ENCODE measurements at regions not wholly inside any gene's neighbourhood (a gene's known extent, or its start where the extent isn't known, plus 50 kb on each side); places are given as distances from the start of the nearest gene placed in this dataset.

GRCh38 chr6:133583907-133584427 is 304.9 kb upstream of the TCF21 start:
- DNase-seq (ENCODE audit: low read depth, low spot score): no peak

DNA sequence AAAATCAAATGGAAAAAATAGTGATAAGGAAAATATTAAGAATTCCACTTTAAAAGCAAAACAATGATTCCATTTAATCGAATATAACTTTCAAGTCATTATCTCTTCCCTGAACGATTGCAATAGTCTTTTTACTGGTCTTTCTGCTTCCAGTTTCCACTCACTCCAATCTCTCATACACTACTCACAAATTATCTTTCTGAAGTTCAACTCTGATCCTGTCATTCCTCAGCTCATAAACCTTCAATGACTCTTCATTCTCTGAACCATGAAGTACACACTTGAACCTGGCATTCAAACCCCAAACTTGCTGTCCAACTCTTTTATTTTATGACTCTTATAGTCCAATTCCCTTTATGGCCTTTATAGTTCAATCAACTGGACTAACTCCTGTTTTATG is 304.1 kb upstream of the TCF21 start:
- DNase-seq (ENCODE audit: low read depth, low spot score): no peak

DNA sequence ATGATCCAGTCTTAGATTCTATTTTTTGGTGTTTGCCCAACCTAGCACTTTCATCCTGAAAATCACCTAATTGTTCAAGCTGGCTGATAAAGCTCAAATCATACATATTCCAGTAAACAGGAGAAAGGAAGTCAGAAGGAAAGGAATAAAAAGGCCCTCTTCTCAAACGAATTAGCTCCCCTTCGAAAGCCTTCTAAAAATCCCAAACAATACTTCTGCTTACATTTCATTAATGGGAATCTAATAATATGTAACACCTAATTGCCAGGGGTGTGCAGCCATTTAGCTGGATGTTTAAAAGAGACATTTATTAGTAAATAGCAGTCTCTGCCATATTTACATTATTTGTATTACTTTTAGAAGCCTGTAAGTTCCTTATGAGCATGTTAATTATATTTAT is 302.9 kb upstream of the TCF21 start:
- no peak for DNase-seq (ENCODE audit: low read depth, low spot score)

DNA sequence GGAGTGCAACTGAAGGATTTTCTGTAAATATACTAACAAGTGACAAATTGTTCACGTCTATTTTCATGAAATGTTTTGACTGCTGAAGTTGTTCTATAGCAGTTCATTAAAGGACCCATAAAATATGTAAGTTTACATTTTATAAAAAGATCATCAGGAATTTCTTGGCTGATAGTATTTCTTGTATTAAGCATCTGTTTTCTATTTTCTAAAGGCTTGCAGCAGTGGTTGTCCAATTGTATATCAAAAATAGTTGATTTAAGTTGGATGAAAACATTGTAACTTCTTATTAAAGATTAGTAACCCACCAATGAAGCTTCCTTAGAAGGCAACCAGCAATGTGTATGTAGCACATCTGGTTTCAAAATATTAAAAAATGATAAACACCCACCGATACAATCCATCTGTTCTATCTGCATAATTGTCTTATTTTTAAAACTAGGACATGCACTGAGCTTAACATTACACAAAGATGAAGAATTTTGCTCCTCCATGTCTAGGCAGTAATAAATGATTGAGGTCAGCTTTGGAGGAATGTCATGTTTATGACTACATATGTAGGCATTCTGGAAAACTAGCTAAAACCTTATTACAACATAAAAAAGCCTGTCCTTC is 301.3 kb upstream of the TCF21 start:
- DNase-seq (ENCODE audit: low read depth, low spot score): peak; percentile 18

DNA sequence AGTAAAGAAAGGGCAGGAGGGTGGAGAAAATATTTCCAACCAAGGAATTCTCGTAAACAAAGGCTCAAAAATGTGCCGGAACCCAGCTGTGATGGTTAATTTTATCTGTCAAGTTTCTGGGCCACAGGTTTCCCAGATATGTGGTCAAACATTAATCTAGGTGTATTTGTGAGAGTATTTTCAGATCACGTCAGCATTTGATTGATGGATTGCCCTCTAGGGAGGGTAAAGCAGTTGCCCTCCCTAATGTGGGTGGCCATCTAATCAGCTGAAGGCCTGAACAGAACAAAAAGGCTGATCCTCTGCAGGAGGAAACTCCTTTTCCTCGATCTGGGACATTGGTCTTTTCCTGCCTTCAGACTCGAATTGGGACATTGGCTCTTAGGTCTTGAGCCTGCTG is 298.7 kb upstream of the TCF21 start:
- DNase-seq (ENCODE audit: low read depth, low spot score): no peak

DNA sequence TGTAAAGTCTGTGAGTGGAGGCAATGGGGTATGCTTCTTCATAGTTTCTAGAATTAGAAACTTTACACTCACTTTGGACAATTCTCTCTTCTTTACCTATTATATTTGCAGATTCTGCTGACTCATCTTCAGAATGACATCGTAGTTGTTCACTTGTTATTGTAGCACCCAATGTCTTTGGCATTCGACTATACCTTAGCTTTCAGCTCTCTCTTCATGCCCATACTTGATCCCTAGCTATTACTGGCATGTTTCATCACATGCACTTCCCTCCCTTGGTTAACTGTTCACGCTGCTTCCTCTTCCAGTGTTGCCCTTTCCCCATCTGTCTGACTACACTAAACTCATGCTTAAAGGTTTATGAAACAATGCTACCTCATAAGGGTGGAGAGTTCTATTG is 298.1 kb upstream of the TCF21 start:
- no peak for DNase-seq (ENCODE audit: low read depth, low spot score)

GRCh38 chr6:133591275-133591674 is 297.6 kb upstream of the TCF21 start:
- no peak for DNase-seq (ENCODE audit: low read depth, low spot score)

- DNase-seq (ENCODE audit: low read depth, low spot score): no peak
Observed at GRCh38 chr6:133594652-133595110, 294.2 kb upstream of the TCF21 start.

DNA sequence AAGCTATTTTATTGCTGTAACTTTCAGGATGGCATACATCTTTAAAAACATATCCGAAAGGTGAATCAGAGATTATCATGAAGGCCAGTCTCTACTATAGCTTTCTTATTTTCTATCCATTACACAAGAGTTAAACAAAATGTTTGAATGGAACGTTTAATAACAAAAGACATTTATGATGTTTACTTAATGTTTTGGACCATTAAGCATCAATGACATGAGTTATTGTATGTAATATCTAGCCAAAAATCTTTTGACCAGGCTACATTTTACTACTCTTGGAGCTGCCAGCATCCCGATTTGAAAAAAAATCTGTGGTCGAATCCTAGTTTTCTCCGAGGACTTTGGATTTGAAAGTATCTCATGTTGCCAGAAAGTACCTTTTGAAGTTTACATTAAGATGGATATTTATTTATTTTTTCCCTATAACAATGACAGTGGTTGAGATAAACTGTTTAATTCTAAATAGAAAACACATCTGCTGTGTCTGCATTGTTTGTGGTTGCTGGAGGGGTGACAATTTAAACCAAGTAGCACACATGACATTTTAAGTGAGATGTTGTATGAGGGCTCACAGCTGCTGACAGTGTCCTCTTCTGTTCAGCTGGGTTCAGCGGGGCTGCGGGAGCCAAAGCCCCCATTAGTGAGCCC is 293.7 kb upstream of the TCF21 start:
- DNase-seq (ENCODE audit: low read depth, low spot score): no peak

DNA sequence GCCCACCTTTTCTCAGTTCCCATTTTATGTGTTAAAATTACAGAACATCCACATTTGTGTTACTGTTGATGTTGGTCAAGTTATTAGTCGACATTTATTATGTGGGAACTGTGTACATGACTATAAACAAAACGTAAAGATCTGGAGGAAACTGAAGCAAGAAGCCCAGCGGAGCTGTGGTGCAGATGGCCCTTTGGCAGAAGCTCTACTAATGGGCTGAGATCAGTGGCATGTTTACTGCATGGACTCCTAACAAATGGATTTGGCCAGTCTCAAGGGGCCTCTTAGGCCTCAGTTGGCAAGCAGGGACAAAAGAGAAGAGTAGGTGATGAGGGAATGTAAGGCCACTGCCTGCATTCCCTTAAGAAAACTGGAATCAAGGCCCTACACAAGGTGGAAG is 282.1 kb upstream of the TCF21 start:
- DNase-seq (ENCODE audit: low read depth, low spot score): no peak

GRCh38 chr6:133608620-133609019 is 280.3 kb upstream of the TCF21 start:
- peak; percentile 14 for DNase-seq (ENCODE audit: low read depth, low spot score)

DNA sequence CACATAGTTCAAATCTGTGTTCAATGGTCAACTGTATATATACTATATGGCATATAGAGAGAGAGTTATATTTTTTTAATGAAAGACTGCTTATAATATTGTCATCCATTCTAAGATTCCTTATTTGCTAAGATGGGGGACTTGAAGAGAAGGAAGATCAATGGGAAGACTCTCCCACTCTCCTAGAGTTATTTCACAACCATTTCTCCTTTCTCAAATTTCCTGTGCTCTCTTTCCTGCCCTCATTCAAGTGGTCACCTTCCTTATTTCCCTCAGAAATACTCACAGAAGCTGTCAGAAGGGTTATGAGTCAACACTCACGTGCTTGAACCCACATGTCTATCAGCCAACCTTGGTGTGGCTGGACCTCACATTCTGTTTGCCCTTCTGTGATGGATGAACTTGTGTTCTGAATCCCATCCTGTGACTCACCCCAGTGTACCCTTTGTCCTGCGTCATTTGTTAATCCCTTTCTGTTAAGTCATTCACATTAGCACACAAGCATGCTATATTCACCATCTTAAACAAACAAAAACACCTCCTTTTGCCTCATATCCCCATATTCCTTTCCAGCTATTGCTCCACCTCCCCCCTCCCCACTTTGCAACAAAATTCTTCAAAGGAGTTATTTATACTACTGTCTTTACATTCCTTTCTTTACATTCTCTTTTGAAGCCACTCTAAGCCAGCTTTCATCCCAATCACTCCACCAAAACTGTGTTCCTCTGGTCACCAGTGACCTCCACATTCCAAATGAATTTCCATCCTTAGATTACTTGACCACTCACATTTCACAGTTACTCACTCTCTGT is 279.3 kb upstream of the TCF21 start:
- DNase-seq (ENCODE audit: low read depth, low spot score): peak; percentile 96

- peak; percentile 29 for DNase-seq (ENCODE audit: low read depth, low spot score)
Observed at GRCh38 chr6:133610227-133610840, 278.6 kb upstream of the TCF21 start.

DNA sequence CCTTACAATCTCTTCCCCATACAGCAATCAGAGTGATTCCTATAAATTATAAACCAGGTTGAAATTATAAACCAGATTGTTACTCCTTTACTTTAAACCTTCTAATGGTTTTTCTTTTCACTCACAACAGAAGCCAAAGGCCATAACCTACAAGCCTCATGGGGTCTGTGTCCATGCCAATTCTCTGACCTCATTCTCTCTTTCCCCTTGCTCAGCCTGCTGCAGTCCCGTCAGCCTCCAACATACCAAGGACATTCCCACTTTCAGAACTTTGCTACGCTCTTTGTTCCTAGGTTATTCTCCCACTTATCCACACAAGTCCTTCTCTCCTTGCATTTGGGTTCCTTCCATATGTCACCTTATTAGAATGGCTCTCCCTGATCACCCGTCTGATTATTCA is 277.9 kb upstream of the TCF21 start:
- peak; percentile 52 for DNase-seq (ENCODE audit: low read depth, low spot score)

GRCh38 chr6:133612459-133612858 is 276.5 kb upstream of the TCF21 start:
- no peak for DNase-seq (ENCODE audit: low read depth, low spot score)

GRCh38 chr6:133613211-133613610 is 275.7 kb upstream of the TCF21 start:
- peak; percentile 32 for DNase-seq (ENCODE audit: low read depth, low spot score)

- no peak for DNase-seq (ENCODE audit: low read depth, low spot score)
Observed at GRCh38 chr6:133621751-133622150, 267.2 kb upstream of the TCF21 start.

GRCh38 chr6:133623065-133623464 is 265.8 kb upstream of the TCF21 start:
- peak; percentile 62 for DNase-seq (ENCODE audit: low read depth, low spot score)

DNA sequence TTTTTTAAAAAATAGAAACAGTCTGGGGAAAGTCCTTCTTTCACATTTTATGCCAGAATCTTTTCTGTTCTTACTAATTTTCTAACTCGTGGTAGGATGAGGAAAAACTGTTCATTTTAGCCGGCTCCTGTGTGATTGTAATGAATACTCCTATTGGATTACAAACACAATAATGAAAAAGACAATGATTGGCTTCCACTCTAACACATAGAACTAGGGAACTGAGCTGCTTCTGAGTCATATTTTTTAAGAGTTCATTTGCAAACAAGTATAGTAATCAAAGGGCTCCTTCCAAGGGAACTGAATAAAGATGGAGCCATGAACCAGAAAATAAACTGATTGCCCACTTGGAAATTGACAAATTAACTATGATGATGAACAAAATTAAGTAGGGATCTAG is 265.3 kb upstream of the TCF21 start:
- DNase-seq (ENCODE audit: low read depth, low spot score): no peak

- no peak for DNase-seq (ENCODE audit: low read depth, low spot score)
Observed at GRCh38 chr6:133626096-133626666, 262.7 kb upstream of the TCF21 start.

- no peak for DNase-seq (ENCODE audit: low read depth, low spot score)
Observed at GRCh38 chr6:133629970-133630369, 258.9 kb upstream of the TCF21 start.

GRCh38 chr6:133630651-133631050 is 258.3 kb upstream of the TCF21 start:
- peak; percentile 48 for DNase-seq (ENCODE audit: low read depth, low spot score)
